ENCODE measurements at regions not wholly inside any gene's neighbourhood (a gene's known extent, or its start where the extent isn't known, plus 50 kb on each side); places are given as distances from the start of the nearest gene placed in this dataset.

GRCh38 chr14:48504921-48505320, 829.5 kb upstream of the MDGA2 start:
- Histone ChIP-seq H3K9ac (no peak overlapping the region), H4K20me1 (ENCODE audit: low read depth) (no peaks in the 10 kb centered on the region), H3K79me2 (ENCODE audit: low read depth) (no peaks in the 10 kb centered on the region), H3K4me3 (no peak overlapping the region), H3K27me3 (no peaks in the 10 kb centered on the region), H3K4me1 (no peaks in the 10 kb centered on the region), H3F3A (ENCODE audit: low read depth) (no peaks in the 10 kb centered on the region), H3K36me3 (no peaks in the 10 kb centered on the region), H2AFZ (replicated peaks) (no peak overlapping the region), H3K9me3 (ENCODE audit: low read depth) (no peaks in the 10 kb centered on the region), H3K4me2 (no peak overlapping the region), H3K27ac (no peak overlapping the region)
- Mint-ChIP-seq H3K9me3 (no peaks in the 10 kb centered on the region), H3K27me3 (ENCODE audit: insufficient read depth, low read depth) (no peaks in the 10 kb centered on the region), H3K36me3 (no peaks in the 10 kb centered on the region), H3K4me1 (no peaks in the 10 kb centered on the region), H3K27ac (no peak overlapping the region), H3K4me3 (no peak overlapping the region)
- TF ChIP-seq CTCF (IDR thresholded peaks at IDR 0.05) (no peak), EZH2phosphoT487 (IDR thresholded peaks at IDR 0.05) (no peak), EZH2 (IDR thresholded peaks at IDR 0.05) (no peak)
- peak; percentile 3 for DNase-seq (ENCODE audit: low spot score)

- Mint-ChIP-seq H3K4me1 (peaks cover 2% of the 10 kb centered on the region), H3K4me3 (no peak overlapping the region), H3K27ac (no peak overlapping the region), H3K27me3 (ENCODE audit: insufficient read depth, low read depth) (no peaks in the 10 kb centered on the region), H3K9me3 (no peaks in the 10 kb centered on the region), H3K36me3 (no peaks in the 10 kb centered on the region)
- Histone ChIP-seq H3F3A (ENCODE audit: low read depth) (no peaks in the 10 kb centered on the region), H3K9me3 (ENCODE audit: low read depth) (no peaks in the 10 kb centered on the region), H2AFZ (replicated peaks) (no peak overlapping the region), H3K27me3 (no peaks in the 10 kb centered on the region), H3K4me3 (no peak overlapping the region), H3K79me2 (ENCODE audit: low read depth) (no peaks in the 10 kb centered on the region), H3K27ac (no peak overlapping the region), H4K20me1 (ENCODE audit: low read depth) (no peaks in the 10 kb centered on the region), H3K4me2 (no peak overlapping the region), H3K4me1 (no peaks in the 10 kb centered on the region), H3K36me3 (no peaks in the 10 kb centered on the region), H3K9ac (no peak overlapping the region)
- no peak for DNase-seq (ENCODE audit: low spot score)
- TF ChIP-seq EZH2phosphoT487 (IDR thresholded peaks at IDR 0.05) = no peak
- TF ChIP-seq CTCF (IDR thresholded peaks at IDR 0.05) = no peak
- TF ChIP-seq EZH2 (IDR thresholded peaks at IDR 0.05) = no peak
Observed at GRCh38 chr14:48490756-48491155, 815.4 kb upstream of the MDGA2 start.

GRCh38 chr14:48473944-48474343, 798.5 kb upstream of the MDGA2 start:
- Histone ChIP-seq H3K79me2 (ENCODE audit: low read depth) (no peaks in the 10 kb centered on the region), H2AFZ (replicated peaks) (no peak overlapping the region), H3F3A (ENCODE audit: low read depth) (no peaks in the 10 kb centered on the region), H3K9ac (no peak overlapping the region), H3K4me1 (no peaks in the 10 kb centered on the region), H3K4me3 (no peak overlapping the region), H3K36me3 (no peaks in the 10 kb centered on the region), H3K4me2 (no peak overlapping the region), H4K20me1 (ENCODE audit: low read depth) (no peaks in the 10 kb centered on the region), H3K27ac (no peak overlapping the region), H3K27me3 (no peaks in the 10 kb centered on the region), H3K9me3 (ENCODE audit: low read depth) (no peaks in the 10 kb centered on the region)
- peaks cover 7% of the 10 kb centered on the region for H3K9me3 Mint-ChIP-seq
- TF ChIP-seq EZH2 (IDR thresholded peaks at IDR 0.05) = no peak
- TF ChIP-seq CTCF (IDR thresholded peaks at IDR 0.05) = no peak
- TF ChIP-seq EZH2phosphoT487 (IDR thresholded peaks at IDR 0.05) = no peak
- H3K27ac Mint-ChIP-seq = no peak overlapping the region
- H3K4me3 Mint-ChIP-seq = no peak overlapping the region
- no peaks in the 10 kb centered on the region for H3K4me1 Mint-ChIP-seq
- no peaks in the 10 kb centered on the region for H3K27me3 Mint-ChIP-seq (ENCODE audit: insufficient read depth, low read depth)
- H3K36me3 Mint-ChIP-seq = no peaks in the 10 kb centered on the region
- no peak for DNase-seq (ENCODE audit: low spot score)

GRCh38 chr14:48456051-48456450, 780.6 kb upstream of the MDGA2 start:
- TF ChIP-seq EZH2 (IDR thresholded peaks at IDR 0.05) = no peak
- no peak for TF ChIP-seq EZH2phosphoT487 (IDR thresholded peaks at IDR 0.05)
- no peak for TF ChIP-seq CTCF (IDR thresholded peaks at IDR 0.05)
- H3K4me1 Mint-ChIP-seq = no peaks in the 10 kb centered on the region
- Histone ChIP-seq H3K27me3 (no peaks in the 10 kb centered on the region), H3K4me3 (no peak overlapping the region), H4K20me1 (ENCODE audit: low read depth) (no peaks in the 10 kb centered on the region), H3K9ac (no peak overlapping the region), H3K9me3 (ENCODE audit: low read depth) (no peaks in the 10 kb centered on the region), H3K4me2 (no peak overlapping the region), H3F3A (ENCODE audit: low read depth) (no peaks in the 10 kb centered on the region), H3K4me1 (no peaks in the 10 kb centered on the region), H2AFZ (replicated peaks) (no peak overlapping the region), H3K36me3 (no peaks in the 10 kb centered on the region), H3K27ac (no peak overlapping the region), H3K79me2 (ENCODE audit: low read depth) (no peaks in the 10 kb centered on the region)
- no peaks in the 10 kb centered on the region for H3K27me3 Mint-ChIP-seq (ENCODE audit: insufficient read depth, low read depth)
- H3K9me3 Mint-ChIP-seq = no peaks in the 10 kb centered on the region
- H3K4me3 Mint-ChIP-seq = no peak overlapping the region
- H3K27ac Mint-ChIP-seq = no peak overlapping the region
- no peak for DNase-seq (ENCODE audit: low spot score)
- H3K36me3 Mint-ChIP-seq = no peaks in the 10 kb centered on the region

All from neural progenitor cell (in vitro differentiated cells).